Tibial artery (tissue), 4 donors: ENCODE measurements at regions not wholly inside any gene's neighbourhood (a gene's known extent, or its start where the extent isn't known, plus 50 kb on each side); places are given as distances from the start of the nearest gene placed in this dataset.

Experiments
- DNase-seq, 2 donors: peaks; one replicate each; pipeline ENCODE4 v3.0.0-alpha.2; 2019
- H3K27ac ChIP-seq, 2 donors: fragments of 200-600 bp; sonication (generic) in 1 of 2; 1 replicate in 1 of 2; 2 replicates in 1 of 2; pipeline ENCODE4 v1.5.1; 2018 to 2019; ENCODE audit warnings: mild to moderate bottlenecking in 1 of 2
- H3K27me3 ChIP-seq, 2 donors: fragments of 200-600 bp; sonication (generic) in 1 of 2; one replicate each; pipeline versions ENCODE4 v1.5.1 to v1.6.0; 2016 to 2019
- H3K36me3 ChIP-seq, 3 donors: fragments of 200-600 bp; sonication (generic) in 2 of 3; one replicate each; pipeline ENCODE4 v1.5.1; 2016 to 2019; ENCODE audit warnings: mild to moderate bottlenecking in 2 of 3
- H3K4me1 ChIP-seq, 4 donors: fragments of 200-600 bp; sonication (generic) in 2 of 4; 1 replicate in 3 of 4; 2 replicates in 1 of 4; pipeline ENCODE4 v1.5.1; 2016 to 2019
- H3K4me3 ChIP-seq, 2 donors: fragments of 200-600 bp; sonication (generic) in 1 of 2; 1 replicate in 1 of 2; 2 replicates in 1 of 2; pipeline ENCODE4 v1.5.1; 2018 to 2019; ENCODE audit warnings: mild to moderate bottlenecking in 2 of 2
- H3K9me3 ChIP-seq, 3 donors: fragments of 200-600 bp; sonication (generic) in 1 of 3; one replicate each; pipeline ENCODE4 v1.5.1; 2016 to 2019
- CTCF ChIP-seq, 2 experiments: fragments of 200-600 bp in 1 of 2; fragments of 450-650 bp in 1 of 2; IDR thresholded peaks; one replicate each; pipeline ENCODE4 v1.5.1; 2017 to 2019; ENCODE audit warnings: antibody characterized with exemption in 2 of 2, mild to moderate bottlenecking in 1 of 2, moderate library complexity in 1 of 2
- intact Hi-C: fragments of 100-400 bp; cut with DNase I; formaldehyde crosslinking; loops from one replicate; pipeline ENCODE4 v1.15.0; 2023; ENCODE audit warnings: low total_unique reads

- Histone ChIP-seq H3K36me3 (no peaks in the 10 kb centered on the region), H3K27ac (no peak overlapping the region), H3K4me1 (no peaks in the 10 kb centered on the region), H3K27me3 (peaks cover 0 to 2% of the 10 kb centered on the region in 2 donors), H3K4me3 (no peak overlapping the region), H3K9me3 (no peaks in the 10 kb centered on the region)
- intact Hi-C loops = no loop called here
- peak in 1 of 2 donors; percentile 32 for DNase-seq
- TF ChIP-seq CTCF (IDR thresholded peaks at IDR 0.05) = no peak
Observed at GRCh38 chr16:66289986-66290385, 76.5 kb upstream of the CDH5 start.

GRCh38 chr16:66289051-66289680 lies 77.3 kb upstream of the CDH5 start:
- DNase-seq = no peak
- Histone ChIP-seq H3K36me3 (no peaks in the 10 kb centered on the region), H3K27ac (no peak overlapping the region), H3K9me3 (no peaks in the 10 kb centered on the region), H3K27me3 (no peaks in the 10 kb centered on the region), H3K4me1 (no peaks in the 10 kb centered on the region), H3K4me3 (no peak overlapping the region)
- no peak for TF ChIP-seq CTCF (IDR thresholded peaks at IDR 0.05)
- intact Hi-C loops = no loop called here

- Histone ChIP-seq H3K4me3 (no peak overlapping the region), H3K36me3 (no peaks in the 10 kb centered on the region), H3K27ac (no peak overlapping the region), H3K27me3 (no peaks in the 10 kb centered on the region), H3K4me1 (no peaks in the 10 kb centered on the region), H3K9me3 (no peaks in the 10 kb centered on the region)
- TF ChIP-seq CTCF (IDR thresholded peaks at IDR 0.05) = no peak
- intact Hi-C loops = no loop called here
- DNase-seq = no peak
Observed at GRCh38 chr16:66287926-66288325, 78.6 kb upstream of the CDH5 start.

GRCh38 chr16:66287416-66287815 lies 79.1 kb upstream of the CDH5 start:
- DNase-seq = no peak
- no peak for TF ChIP-seq CTCF (IDR thresholded peaks at IDR 0.05)
- no peaks in the 10 kb centered on the region for H3K4me1 ChIP-seq
- intact Hi-C loops = no loop called here
- no peaks in the 10 kb centered on the region for H3K9me3 ChIP-seq
- no peak overlapping the region for H3K27ac ChIP-seq
- H3K4me3 ChIP-seq = no peak overlapping the region
- no peaks in the 10 kb centered on the region for H3K36me3 ChIP-seq
- H3K27me3 ChIP-seq = no peaks in the 10 kb centered on the region

- intact Hi-C loops = no loop called here
- Histone ChIP-seq H3K36me3 (no peaks in the 10 kb centered on the region), H3K9me3 (no peaks in the 10 kb centered on the region), H3K4me3 (no peak overlapping the region), H3K27me3 (no peaks in the 10 kb centered on the region), H3K27ac (no peak overlapping the region), H3K4me1 (no peaks in the 10 kb centered on the region)
- no peak for DNase-seq
- no peak for TF ChIP-seq CTCF (IDR thresholded peaks at IDR 0.05)
Observed at GRCh38 chr16:66286527-66286926, 80.0 kb upstream of the CDH5 start.
